Panc1 (cell line): ENCODE measurements at regions not wholly inside any gene's neighbourhood (a gene's known extent, or its start where the extent isn't known, plus 50 kb on each side); places are given as distances from the start of the nearest gene placed in this dataset.

Experiments
- CTCF ChIP-seq: fragments of 450-650 bp; IDR thresholded peaks from 2 replicates; pipeline ENCODE4 v1.5.1; 2017; ENCODE audit warnings: mild to moderate bottlenecking
- POLR2AphosphoS5 ChIP-seq: IDR thresholded peaks from 2 replicates; pipeline ENCODE4 v1.6.1; 2012; ENCODE audit warnings: mild to moderate bottlenecking, low read depth, low read length, moderate library complexity

- TF ChIP-seq CTCF = no peak
- no peak for TF ChIP-seq POLR2AphosphoS5
These were observed 398.7 kb upstream of the PPP1R2C start for GRCh38 chrX:43176686-43177085.
